SK-N-SH (cell line): ENCODE measurements at regions not wholly inside any gene's neighbourhood (a gene's known extent, or its start where the extent isn't known, plus 50 kb on each side); places are given as distances from the start of the nearest gene placed in this dataset.

ENCODE experiments used
- CTCF ChIA-PET: fragments of 300-600, 350-600 bp; formaldehyde crosslinking; extraction: SDS; loops from one replicate; lab custom pipeline; 2021; lab: Yijun Ruan, JAX
- POLR2A ChIA-PET: fragments of 350-600 bp; sonication (Branson Sonifier 250); formaldehyde crosslinking; extraction: SDS; loops from one replicate; lab custom pipeline; 2020; ENCODE audit warnings: antibody characterized with exemption, inconsistent platforms; lab: Yijun Ruan, JAX
- DNase-seq: peaks from one replicate; pipeline ENCODE4 v3.0.0; 2012
- H2AFZ ChIP-seq: fragments of 200-600 bp; sonication (generic); 2 replicates; pipeline ENCODE4 v1.8.1; 2016; ENCODE audit warnings: antibody characterized with exemption, mild to moderate bottlenecking, low read depth
- H3F3A ChIP-seq: fragments of 200-600 bp; sonication (generic); replicated peaks from 2 replicates; pipeline ENCODE3; 2016; ENCODE audit warnings: antibody characterized with exemption, mild to moderate bottlenecking; ENCODE audit not compliant: insufficient read depth
- H3K27ac ChIP-seq, 2 experiments: fragments of 200-500 bp in 1 of 2; fragments of 200-600 bp in 1 of 2; sonication (Bioruptor generic) in 1 of 2; sonication (generic), shearing (Covaris generic) in 1 of 2; 2 replicates each; pipeline versions ENCODE4 v1.5.1 to v1.6.1; 2014 to 2016; ENCODE audit warnings: low read depth in 2 of 2, inconsistent platforms in 1 of 2, low read length in 1 of 2, mild to moderate bottlenecking in 1 of 2, mixed read lengths in 1 of 2
- H3K27me3 ChIP-seq: fragments of 200-600 bp; sonication (generic), shearing (Covaris generic); 2 replicates; pipeline ENCODE4 v1.6.1; 2016; ENCODE audit warnings: mixed run types; ENCODE audit not compliant: insufficient read depth
- H3K36me3 ChIP-seq, 2 experiments: fragments of 200-500 bp in 1 of 2; fragments of 200-600 bp in 1 of 2; sonication (Bioruptor generic) in 1 of 2; sonication (generic) in 1 of 2; replicated peaks in 1 of 2; 2 replicates each; pipeline versions ENCODE3 to v1.5.1; 2014 to 2016; ENCODE audit warnings: low read length in 1 of 2, mild to moderate bottlenecking in 1 of 2; ENCODE audit not compliant: insufficient read depth in 2 of 2, control insufficient read depth in 1 of 2
- H3K4me1 ChIP-seq, 2 experiments: fragments of 200-500 bp in 1 of 2; fragments of 200-600 bp in 1 of 2; sonication (Bioruptor generic) in 1 of 2; sonication (generic), shearing (Covaris generic) in 1 of 2; 2 replicates each; pipeline versions ENCODE4 v1.5.1 to v1.6.1; 2014 to 2016; ENCODE audit warnings: low read depth in 1 of 2, low read length in 1 of 2, mixed run types in 1 of 2; ENCODE audit not compliant: insufficient read depth in 2 of 2, control insufficient read depth in 1 of 2
- H3K4me2 ChIP-seq: fragments of 200-600 bp; sonication (generic), shearing (Covaris generic); 2 replicates; pipeline ENCODE4 v1.6.1; 2017; ENCODE audit warnings: mixed run types
- H3K4me3 ChIP-seq, 2 experiments: fragments of 200-500 bp in 1 of 2; fragments of 200-600 bp in 1 of 2; sonication (Bioruptor generic) in 1 of 2; sonication (generic), shearing (Covaris generic) in 1 of 2; 2 replicates each; pipeline versions ENCODE4 v1.5.1 to v1.8.1; 2014 to 2016; ENCODE audit warnings: low read depth in 2 of 2, inconsistent platforms in 1 of 2, low read length in 1 of 2, mild to moderate bottlenecking in 1 of 2, mixed read lengths in 1 of 2, moderate library complexity in 1 of 2
- H3K79me2 ChIP-seq: fragments of 200-600 bp; sonication (generic); 2 replicates; pipeline ENCODE4 v1.8.1; 2017; ENCODE audit warnings: mild to moderate bottlenecking; ENCODE audit not compliant: insufficient read depth
- H3K9ac ChIP-seq: fragments of 200-600 bp; sonication (generic); 2 replicates; pipeline ENCODE4 v1.6.1; 2017; ENCODE audit warnings: mixed run types
- H3K9me2 ChIP-seq: fragments of 200-600 bp; sonication (generic); 2 replicates; pipeline ENCODE4 v1.6.1; 2017; ENCODE audit warnings: mixed run types
- H3K9me3 ChIP-seq: fragments of 200-600 bp; sonication (generic); 2 replicates; pipeline ENCODE4 v1.6.1; 2017; ENCODE audit warnings: mixed run types, mild to moderate bottlenecking, moderate library complexity
- H4K20me1 ChIP-seq: fragments of 200-600 bp; sonication (generic); 2 replicates; pipeline ENCODE4 v1.6.1; 2017; ENCODE audit warnings: mild to moderate bottlenecking, mixed run types; ENCODE audit not compliant: insufficient read depth
- CHD2 ChIP-seq: fragments of 150-350 bp; IDR thresholded peaks from 2 replicates; pipeline ENCODE4 v1.6.1; 2018; ENCODE audit warnings: low read length; ENCODE audit not compliant: partially characterized antibody
- ELF1 ChIP-seq: IDR thresholded peaks from 2 replicates; pipeline ENCODE4 v1.4.0; 2012
- EP300 ChIP-seq, 2 experiments: IDR thresholded peaks; 2 replicates each; pipeline versions ENCODE4 v1.4.0 to v1.6.1; 2012; ENCODE audit warnings: borderline replicate concordance in 1 of 2, low read depth in 1 of 2, low read length in 1 of 2
- FOSL2 ChIP-seq: IDR thresholded peaks from 2 replicates; pipeline ENCODE4 v1.4.0; 2012; ENCODE audit warnings: low read depth, mild to moderate bottlenecking, moderate library complexity, borderline replicate concordance
- FOXJ3 ChIP-seq: sonication (generic); formaldehyde crosslinking; IDR thresholded peaks from 2 replicates; pipeline ENCODE4 v1.5.1; 2020; ENCODE audit warnings: mild to moderate bottlenecking, missing genetic modification reagents
- GABPA ChIP-seq: IDR thresholded peaks from 2 replicates; pipeline ENCODE4 v1.4.0; 2012; ENCODE audit warnings: low read depth, mild to moderate bottlenecking
- JUND ChIP-seq: IDR thresholded peaks from 2 replicates; pipeline ENCODE4 v1.4.0; 2012
- MEF2A ChIP-seq: IDR thresholded peaks from 2 replicates; pipeline ENCODE4 v1.4.0; 2012; ENCODE audit warnings: low read depth, borderline replicate concordance
- NFIC ChIP-seq: IDR thresholded peaks from 2 replicates; pipeline ENCODE4 v1.4.0; 2012; ENCODE audit warnings: borderline replicate concordance
- NRF1 ChIP-seq: IDR thresholded peaks from 2 replicates; pipeline ENCODE4 v1.6.1; 2012; ENCODE audit warnings: low read depth, mild to moderate bottlenecking, low read length
- PBX3 ChIP-seq: IDR thresholded peaks from 2 replicates; pipeline ENCODE4; 2012
- POLR2AphosphoS5 ChIP-seq: IDR thresholded peaks from 2 replicates; pipeline ENCODE4 v1.6.1; 2012; ENCODE audit warnings: low read depth, low read length
- RAD21 ChIP-seq: IDR thresholded peaks from 2 replicates; pipeline ENCODE4 v1.6.1; 2012; ENCODE audit warnings: mild to moderate bottlenecking, low read length
- RFX5 ChIP-seq: IDR thresholded peaks from 2 replicates; pipeline ENCODE4 v1.6.1; 2012; ENCODE audit warnings: mild to moderate bottlenecking, improper control_type of control experiment, low read length
- SIN3A ChIP-seq: IDR thresholded peaks from 2 replicates; pipeline ENCODE4 v1.6.1; 2012; ENCODE audit warnings: low read depth, mild to moderate bottlenecking, low read length, moderate library complexity, borderline replicate concordance
- TAF1 ChIP-seq: IDR thresholded peaks from 2 replicates; pipeline ENCODE4 v1.6.1; 2012; ENCODE audit warnings: low read depth, mild to moderate bottlenecking, low read length, moderate library complexity, borderline replicate concordance
- TCF12 ChIP-seq: IDR thresholded peaks from 2 replicates; pipeline ENCODE4 v1.4.0; 2012
- TEAD4 ChIP-seq: IDR thresholded peaks from 2 replicates; pipeline ENCODE4 v1.4.0; 2012; ENCODE audit warnings: mild to moderate bottlenecking, borderline replicate concordance; ENCODE audit not compliant: insufficient read depth
- USF2 ChIP-seq: fragments of 150-350 bp; IDR thresholded peaks from 2 replicates; pipeline ENCODE4 v1.6.1; 2017; ENCODE audit warnings: antibody characterized with exemption, low read length, low read depth, borderline replicate concordance
- WGBS: methylation state at CpG from one replicate; pipeline ENCODE4 v1.1.6; 2017; ENCODE audit warnings: low lambda C conversion rate; 5-methylcytosine and 5-hydroxymethylcytosine counted together
- TF ChIP-seq, protein P1 (sequence below): IDR thresholded peaks from 2 replicates; pipeline ENCODE4 v1.4.0; 2012; ENCODE audit warnings: low read depth
- TF ChIP-seq, protein P2 (sequence below): IDR thresholded peaks from 2 replicates; pipeline ENCODE4 v1.6.1; 2012; ENCODE audit warnings: mild to moderate bottlenecking, low read depth, low read length, moderate library complexity

GRCh38 chr5:159410480-159410879 lies 80.2 kb upstream of the IL12B start:
- Histone ChIP-seq H3K9me3 (no peaks in the 10 kb centered on the region), H3K4me3 (no peak overlapping the region), H3K79me2 (no peaks in the 10 kb centered on the region), H4K20me1 (no peaks in the 10 kb centered on the region), H3K27me3 (no peaks in the 10 kb centered on the region; the same call in 1 of the 2 replicates), H3K4me2 (no peak overlapping the region), H3K27ac (no peak overlapping the region), H2AFZ (no peak overlapping the region), H3F3A (no peaks in the 10 kb centered on the region), H3K9ac (no peak overlapping the region), H3K9me2 (no peaks in the 10 kb centered on the region), H3K4me1 (no peaks in the 10 kb centered on the region), H3K36me3 (no peaks in the 10 kb centered on the region)
- 79% methylated on average over 2 of the region's 2 CpGs for WGBS
- ChIA-PET CTCF (no interaction called here), POLR2A (no interaction called here)
- no peak for DNase-seq
- TF ChIP-seq MEF2A (no peak), ELF1 (no peak), NFIC (no peak), FOXJ3 (no peak), USF2 (no peak), GABPA (no peak), SIN3A (no peak)
- TF ChIP-seq, protein P1, sequence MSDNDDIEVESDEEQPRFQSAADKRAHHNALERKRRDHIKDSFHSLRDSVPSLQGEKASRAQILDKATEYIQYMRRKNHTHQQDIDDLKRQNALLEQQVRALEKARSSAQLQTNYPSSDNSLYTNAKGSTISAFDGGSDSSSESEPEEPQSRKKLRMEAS, result no peak

GRCh38 chr5:159411115-159411514 lies 80.8 kb upstream of the IL12B start:
- Histone ChIP-seq H3K36me3 (no peaks in the 10 kb centered on the region), H4K20me1 (no peaks in the 10 kb centered on the region), H3K4me1 (no peaks in the 10 kb centered on the region), H3K79me2 (no peaks in the 10 kb centered on the region), H2AFZ (no peak overlapping the region), H3F3A (no peaks in the 10 kb centered on the region), H3K27ac (no peak overlapping the region), H3K4me2 (no peak overlapping the region), H3K9ac (no peak overlapping the region), H3K4me3 (no peak overlapping the region), H3K27me3 (no peaks in the 10 kb centered on the region; the same call in 1 of the 2 replicates), H3K9me3 (no peaks in the 10 kb centered on the region), H3K9me2 (no peaks in the 10 kb centered on the region)
- CTCF ChIA-PET, result interaction anchor here (1.5 kb wide), 1 partner anchor 34 kb away, joined by 3 read pairs; no protein-coding TSS in a partner anchor
- 54% methylated on average over 6 of the region's 6 CpGs for WGBS
- TF ChIP-seq USF2 (no peak), CHD2 (no peak), ELF1 (no peak), GABPA (no peak), JUND (no peak), TCF12 (no peak), TAF1 (no peak), TEAD4 (no peak), RFX5 (no peak), POLR2AphosphoS5 (no peak), NFIC (no peak), RAD21 (no peak), NRF1 (no peak), SIN3A (no peak), FOSL2 (no peak), EP300 (IDR thresholded peaks at IDR 0.05; ENCODE audit: borderline replicate concordance in 1 of 2, low read depth in 1 of 2, low read length in 1 of 2) (no peak), PBX3 (no peak)
- TF ChIP-seq, protein P2, sequence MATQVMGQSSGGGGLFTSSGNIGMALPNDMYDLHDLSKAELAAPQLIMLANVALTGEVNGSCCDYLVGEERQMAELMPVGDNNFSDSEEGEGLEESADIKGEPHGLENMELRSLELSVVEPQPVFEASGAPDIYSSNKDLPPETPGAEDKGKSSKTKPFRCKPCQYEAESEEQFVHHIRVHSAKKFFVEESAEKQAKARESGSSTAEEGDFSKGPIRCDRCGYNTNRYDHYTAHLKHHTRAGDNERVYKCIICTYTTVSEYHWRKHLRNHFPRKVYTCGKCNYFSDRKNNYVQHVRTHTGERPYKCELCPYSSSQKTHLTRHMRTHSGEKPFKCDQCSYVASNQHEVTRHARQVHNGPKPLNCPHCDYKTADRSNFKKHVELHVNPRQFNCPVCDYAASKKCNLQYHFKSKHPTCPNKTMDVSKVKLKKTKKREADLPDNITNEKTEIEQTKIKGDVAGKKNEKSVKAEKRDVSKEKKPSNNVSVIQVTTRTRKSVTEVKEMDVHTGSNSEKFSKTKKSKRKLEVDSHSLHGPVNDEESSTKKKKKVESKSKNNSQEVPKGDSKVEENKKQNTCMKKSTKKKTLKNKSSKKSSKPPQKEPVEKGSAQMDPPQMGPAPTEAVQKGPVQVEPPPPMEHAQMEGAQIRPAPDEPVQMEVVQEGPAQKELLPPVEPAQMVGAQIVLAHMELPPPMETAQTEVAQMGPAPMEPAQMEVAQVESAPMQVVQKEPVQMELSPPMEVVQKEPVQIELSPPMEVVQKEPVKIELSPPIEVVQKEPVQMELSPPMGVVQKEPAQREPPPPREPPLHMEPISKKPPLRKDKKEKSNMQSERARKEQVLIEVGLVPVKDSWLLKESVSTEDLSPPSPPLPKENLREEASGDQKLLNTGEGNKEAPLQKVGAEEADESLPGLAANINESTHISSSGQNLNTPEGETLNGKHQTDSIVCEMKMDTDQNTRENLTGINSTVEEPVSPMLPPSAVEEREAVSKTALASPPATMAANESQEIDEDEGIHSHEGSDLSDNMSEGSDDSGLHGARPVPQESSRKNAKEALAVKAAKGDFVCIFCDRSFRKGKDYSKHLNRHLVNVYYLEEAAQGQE, result no peak
- DNase-seq, result no peak
- POLR2A ChIA-PET, result no interaction called here
